Epithelial cell of proximal tubule (primary cell): ENCODE measurements at regions not wholly inside any gene's neighbourhood (a gene's known extent, or its start where the extent isn't known, plus 50 kb on each side); places are given as distances from the start of the nearest gene placed in this dataset.
"Not testable (repeated sequence)": the region's sequence is repeated elsewhere in the genome, so short reads cannot be mapped to it uniquely, and the experiment has no call there.

Experiments used
- DNase-seq: peaks from one replicate; pipeline ENCODE4 v3.0.0-alpha.2; 2011; ENCODE audit warnings: low read depth
- H3K4me3 ChIP-seq: 2 replicates; pipeline ENCODE4 v1.5.1; 2011; ENCODE audit warnings: low read depth, mild to moderate bottlenecking, low read length
- TF ChIP-seq, protein P1 (sequence below): conservative IDR thresholded peaks from 2 replicates; pipeline ENCODE4 v1.5.1; 2012; ENCODE audit warnings: low read depth, mild to moderate bottlenecking, low read length

DNA sequence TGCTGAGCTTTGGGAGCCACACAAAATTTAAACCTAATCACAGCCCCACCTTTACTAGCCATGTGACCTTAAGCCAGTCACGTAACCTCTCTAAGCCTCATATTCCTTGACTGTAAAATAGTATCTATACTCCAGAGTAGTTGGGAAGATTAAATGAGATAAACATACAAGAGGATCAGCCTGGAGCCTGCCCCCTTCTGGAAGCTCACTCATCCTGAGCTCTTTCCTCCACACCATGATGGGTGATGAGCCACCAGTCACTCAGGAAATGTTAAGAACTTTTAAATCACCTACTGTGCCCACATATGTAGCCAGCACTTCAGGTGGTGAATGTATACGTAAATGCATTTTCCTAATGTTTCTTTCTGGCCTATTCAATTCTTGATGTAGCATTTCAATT, 195.9 kb upstream of the DDX18 start:
- TF ChIP-seq, protein P1, sequence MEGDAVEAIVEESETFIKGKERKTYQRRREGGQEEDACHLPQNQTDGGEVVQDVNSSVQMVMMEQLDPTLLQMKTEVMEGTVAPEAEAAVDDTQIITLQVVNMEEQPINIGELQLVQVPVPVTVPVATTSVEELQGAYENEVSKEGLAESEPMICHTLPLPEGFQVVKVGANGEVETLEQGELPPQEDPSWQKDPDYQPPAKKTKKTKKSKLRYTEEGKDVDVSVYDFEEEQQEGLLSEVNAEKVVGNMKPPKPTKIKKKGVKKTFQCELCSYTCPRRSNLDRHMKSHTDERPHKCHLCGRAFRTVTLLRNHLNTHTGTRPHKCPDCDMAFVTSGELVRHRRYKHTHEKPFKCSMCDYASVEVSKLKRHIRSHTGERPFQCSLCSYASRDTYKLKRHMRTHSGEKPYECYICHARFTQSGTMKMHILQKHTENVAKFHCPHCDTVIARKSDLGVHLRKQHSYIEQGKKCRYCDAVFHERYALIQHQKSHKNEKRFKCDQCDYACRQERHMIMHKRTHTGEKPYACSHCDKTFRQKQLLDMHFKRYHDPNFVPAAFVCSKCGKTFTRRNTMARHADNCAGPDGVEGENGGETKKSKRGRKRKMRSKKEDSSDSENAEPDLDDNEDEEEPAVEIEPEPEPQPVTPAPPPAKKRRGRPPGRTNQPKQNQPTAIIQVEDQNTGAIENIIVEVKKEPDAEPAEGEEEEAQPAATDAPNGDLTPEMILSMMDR, result no peak
- no peak for DNase-seq

DNA sequence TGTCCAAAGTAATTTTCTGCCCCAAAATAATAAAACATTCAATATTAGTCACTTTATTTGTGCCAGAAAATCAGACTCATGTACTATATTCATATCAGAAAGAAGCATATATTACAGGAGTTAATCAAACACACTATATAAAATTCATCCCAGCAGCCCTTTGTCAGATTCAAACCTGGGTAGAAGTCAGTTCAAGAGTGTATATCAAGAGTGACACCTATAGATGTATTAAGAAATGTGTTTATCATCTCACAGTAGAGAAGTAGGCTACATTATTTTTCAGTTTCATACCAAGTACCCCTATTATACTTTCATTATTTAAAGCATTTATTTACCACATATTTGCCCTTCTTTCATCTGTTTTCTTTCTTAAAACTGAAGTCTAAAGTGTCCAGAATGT, 193.2 kb upstream of the DDX18 start:
- no peak for DNase-seq
- H3K4me3 ChIP-seq, result no peak overlapping the region
- TF ChIP-seq, protein P1, result no peak

More for the DNA sequence above, 195.9 kb upstream of the DDX18 start:
- no peak overlapping the region for H3K4me3 ChIP-seq

DNA sequence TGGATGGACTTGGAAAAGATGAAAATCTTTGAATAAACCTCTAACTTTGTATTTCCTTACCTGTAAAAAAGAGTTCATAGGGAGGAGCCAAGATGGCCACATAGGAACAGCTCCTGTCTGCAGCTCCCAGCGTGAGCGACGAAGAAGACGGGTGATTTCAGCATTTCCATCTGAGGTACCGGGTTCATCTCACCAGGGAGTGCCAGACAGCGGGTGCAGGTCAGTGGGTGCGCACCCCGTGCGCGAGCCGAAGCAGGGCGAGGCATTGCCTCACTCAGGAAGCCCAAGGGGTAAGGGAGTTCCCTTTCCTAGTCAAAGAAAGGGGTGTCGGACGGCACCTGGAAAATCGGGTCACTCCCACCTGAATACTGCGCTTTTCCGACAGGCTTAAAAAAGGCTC, 191.3 kb upstream of the DDX18 start:
- DNase-seq, H3K4me3 ChIP-seq: not testable (repeated sequence)

DNA sequence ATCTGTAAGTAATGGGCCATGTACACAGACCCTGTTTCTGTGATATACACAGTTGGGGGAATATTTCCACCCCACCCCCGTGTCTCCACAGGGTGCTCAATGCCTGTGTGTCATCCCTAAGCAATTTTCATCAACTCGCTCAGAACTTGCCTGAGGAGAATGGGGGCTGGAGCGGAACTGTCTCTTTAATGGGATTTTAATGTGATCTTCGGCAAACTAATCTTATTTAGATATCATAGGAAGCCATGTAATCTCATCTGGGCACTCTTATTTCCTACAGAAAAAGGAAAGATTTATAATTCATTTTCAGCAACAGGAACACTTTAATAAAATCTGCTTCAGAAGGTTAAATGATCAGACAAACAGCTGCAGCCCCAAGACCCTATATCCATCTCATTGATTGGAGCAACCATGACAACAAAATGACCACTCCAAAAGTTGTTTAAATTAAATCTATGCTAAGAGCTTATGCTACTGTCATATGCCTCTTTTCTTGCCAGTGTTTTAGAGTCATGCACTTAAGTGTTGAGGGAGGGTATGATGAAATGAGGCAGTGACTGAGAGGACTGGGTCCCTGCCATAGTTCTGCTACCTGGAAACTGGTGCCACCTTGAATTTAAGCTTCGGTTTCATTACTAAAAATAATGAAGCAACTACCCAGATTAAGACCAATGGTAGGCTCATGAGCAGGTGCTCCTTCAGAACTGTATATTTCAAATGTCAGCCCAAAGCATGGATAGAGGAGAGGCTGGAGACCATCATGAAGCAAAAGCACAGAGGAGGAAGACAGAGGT, 183.1 kb upstream of the DDX18 start:
- H3K4me3 ChIP-seq, result no peak overlapping the region
- TF ChIP-seq, protein P1, result no peak
- DNase-seq, result no peak

DNA sequence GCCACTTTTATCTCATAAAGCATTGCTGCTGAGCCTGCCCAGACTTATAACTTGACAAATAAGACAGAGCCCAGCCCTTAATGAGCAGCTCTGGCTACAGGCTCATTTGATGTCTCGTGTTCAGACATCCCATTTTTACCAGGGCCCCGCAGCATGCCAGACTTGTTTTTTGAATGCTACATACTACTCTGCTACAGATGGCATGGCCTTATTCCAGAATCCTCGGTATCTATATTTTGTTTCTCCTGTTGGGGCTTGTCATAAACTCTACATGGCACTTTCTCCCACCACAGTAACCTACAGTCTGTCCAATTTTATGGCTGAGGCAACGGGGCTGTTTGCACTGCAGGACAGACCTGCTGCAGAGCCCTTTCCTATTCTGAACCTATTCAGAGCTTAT, 179.0 kb upstream of the DDX18 start:
- H3K4me3 ChIP-seq, result no peak overlapping the region
- TF ChIP-seq, protein P1, result no peak
- DNase-seq, result no peak

DNA sequence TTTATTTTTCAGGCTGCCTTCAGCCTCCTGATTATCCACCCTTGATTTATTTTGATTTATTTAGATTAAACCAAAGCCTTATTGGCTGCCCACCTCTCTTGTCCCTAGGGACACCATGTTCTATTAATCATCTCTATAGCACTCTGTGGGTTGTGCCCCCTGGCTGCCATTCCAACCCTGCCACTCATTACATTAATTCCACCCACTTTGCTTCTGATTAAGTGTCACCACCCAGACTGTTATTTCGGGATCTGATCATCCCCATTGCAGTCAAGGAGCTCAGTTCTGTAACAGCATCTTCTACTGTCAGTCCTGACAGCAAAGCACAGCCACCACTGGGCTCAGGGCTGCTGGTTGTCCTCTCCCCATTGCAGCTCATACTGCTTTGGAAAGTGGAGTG, 175.1 kb upstream of the DDX18 start:
- TF ChIP-seq, protein P1, result no peak

DNA sequence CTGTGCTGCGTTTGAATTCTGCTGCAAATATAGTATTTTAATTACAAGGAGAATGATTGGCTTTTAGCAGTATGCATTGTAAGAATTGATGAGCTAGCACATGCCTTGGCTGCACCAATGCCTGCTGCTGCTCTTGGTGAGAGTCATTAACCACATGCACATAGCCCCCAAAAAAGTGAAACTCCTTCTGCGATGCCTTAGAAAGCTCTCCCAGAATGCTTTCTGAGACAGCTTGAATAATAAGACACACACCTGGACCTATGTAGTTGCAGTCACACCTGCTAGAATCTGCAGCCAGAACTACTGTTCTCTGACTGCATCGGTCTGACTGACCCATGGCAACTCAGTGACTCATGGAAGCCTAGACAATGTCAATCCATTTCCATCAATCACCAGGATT, 170.1 kb upstream of the DDX18 start:
- DNase-seq, result no peak
- TF ChIP-seq, protein P1, result no peak

More for the DNA sequence above, 175.1 kb upstream of the DDX18 start:
- H3K4me3 ChIP-seq, result no peak overlapping the region
- no peak for DNase-seq

More for the DNA sequence above, 170.1 kb upstream of the DDX18 start:
- no peak overlapping the region for H3K4me3 ChIP-seq
